GM12864 (cell line): ENCODE measurements at regions not wholly inside any gene's neighbourhood (a gene's known extent, or its start where the extent isn't known, plus 50 kb on each side); places are given as distances from the start of the nearest gene placed in this dataset.

Source experiments
- DNase-seq: peaks from one replicate; pipeline ENCODE4 v3.0.0-alpha.2; 2011; ENCODE audit warnings: low read depth
- H3K4me3 ChIP-seq: 2 replicates; pipeline ENCODE4 v1.5.1; 2011; ENCODE audit warnings: mild to moderate bottlenecking, low read depth, low read length, control low read depth
- TF ChIP-seq, protein P1 (sequence below): IDR thresholded peaks from 2 replicates; pipeline ENCODE4 v1.5.1; 2011; ENCODE audit warnings: low read depth, mild to moderate bottlenecking, moderate library complexity, low read length, control low read depth, inconsistent platforms; ENCODE audit errors: missing control alignments

DNA sequence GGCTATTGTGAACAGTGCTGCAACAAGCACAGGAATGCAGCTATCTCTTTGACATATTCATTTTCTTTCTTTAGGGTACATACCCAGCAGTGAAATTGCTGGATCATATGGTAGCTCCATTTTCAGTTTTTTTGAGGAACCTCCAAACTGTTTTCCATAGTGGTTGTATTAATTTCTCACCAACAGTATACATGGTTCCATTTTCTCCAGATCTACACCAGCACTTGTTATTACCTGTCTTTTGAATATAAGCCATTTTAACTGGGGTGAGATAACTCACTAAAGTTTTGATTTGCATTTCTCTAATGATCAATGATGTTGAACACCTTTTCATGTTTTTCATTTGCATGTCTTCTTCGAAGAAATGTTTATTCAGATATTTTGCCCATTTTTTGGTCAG lies 241.1 kb upstream of the AGTR2 start:
- TF ChIP-seq, protein P1, sequence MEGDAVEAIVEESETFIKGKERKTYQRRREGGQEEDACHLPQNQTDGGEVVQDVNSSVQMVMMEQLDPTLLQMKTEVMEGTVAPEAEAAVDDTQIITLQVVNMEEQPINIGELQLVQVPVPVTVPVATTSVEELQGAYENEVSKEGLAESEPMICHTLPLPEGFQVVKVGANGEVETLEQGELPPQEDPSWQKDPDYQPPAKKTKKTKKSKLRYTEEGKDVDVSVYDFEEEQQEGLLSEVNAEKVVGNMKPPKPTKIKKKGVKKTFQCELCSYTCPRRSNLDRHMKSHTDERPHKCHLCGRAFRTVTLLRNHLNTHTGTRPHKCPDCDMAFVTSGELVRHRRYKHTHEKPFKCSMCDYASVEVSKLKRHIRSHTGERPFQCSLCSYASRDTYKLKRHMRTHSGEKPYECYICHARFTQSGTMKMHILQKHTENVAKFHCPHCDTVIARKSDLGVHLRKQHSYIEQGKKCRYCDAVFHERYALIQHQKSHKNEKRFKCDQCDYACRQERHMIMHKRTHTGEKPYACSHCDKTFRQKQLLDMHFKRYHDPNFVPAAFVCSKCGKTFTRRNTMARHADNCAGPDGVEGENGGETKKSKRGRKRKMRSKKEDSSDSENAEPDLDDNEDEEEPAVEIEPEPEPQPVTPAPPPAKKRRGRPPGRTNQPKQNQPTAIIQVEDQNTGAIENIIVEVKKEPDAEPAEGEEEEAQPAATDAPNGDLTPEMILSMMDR: no peak
- DNase-seq: no peak
- H3K4me3 ChIP-seq: no peak overlapping the region

DNA sequence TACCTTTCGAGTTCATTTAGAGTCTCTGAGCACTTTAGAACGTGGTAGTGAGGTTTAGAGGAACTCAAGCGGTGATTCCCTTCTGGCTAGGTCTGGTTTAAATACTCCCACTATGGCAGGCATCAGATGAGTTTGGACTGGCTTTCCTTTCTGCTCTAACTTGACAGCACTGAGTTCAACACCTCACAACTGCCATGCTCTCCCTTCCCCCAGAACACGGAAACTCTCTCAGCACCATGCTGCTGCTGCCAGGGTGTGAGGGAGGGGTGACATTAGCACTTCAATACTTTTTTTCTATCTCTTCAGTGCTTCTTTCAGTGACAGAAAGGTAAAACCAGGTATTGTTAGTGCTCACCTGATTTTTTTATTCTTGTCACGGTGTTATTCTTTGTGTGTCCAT lies 234.5 kb upstream of the AGTR2 start:
- no peak for DNase-seq
- TF ChIP-seq, protein P1: no peak
- no peak overlapping the region for H3K4me3 ChIP-seq

DNA sequence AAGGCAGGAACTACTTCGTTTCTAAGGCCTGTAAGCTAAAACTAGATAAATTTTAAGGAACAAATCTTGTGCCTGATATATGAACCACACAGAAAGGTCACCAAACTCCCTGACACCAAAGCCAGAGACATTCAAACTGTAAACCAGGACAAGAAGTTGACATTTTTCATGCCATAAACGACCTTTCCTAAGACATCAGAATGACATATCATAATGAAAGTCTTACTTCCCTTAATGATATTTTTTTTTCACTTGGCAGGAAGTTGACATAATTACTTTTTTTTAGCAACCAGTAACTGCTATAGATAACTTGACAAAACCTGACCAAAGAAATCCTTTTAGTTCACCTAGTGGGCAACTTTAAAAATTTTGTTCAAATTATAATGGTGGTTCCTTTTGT lies 231.5 kb upstream of the AGTR2 start:
- DNase-seq: no peak
- TF ChIP-seq, protein P1: no peak
- H3K4me3 ChIP-seq: no peak overlapping the region

DNA sequence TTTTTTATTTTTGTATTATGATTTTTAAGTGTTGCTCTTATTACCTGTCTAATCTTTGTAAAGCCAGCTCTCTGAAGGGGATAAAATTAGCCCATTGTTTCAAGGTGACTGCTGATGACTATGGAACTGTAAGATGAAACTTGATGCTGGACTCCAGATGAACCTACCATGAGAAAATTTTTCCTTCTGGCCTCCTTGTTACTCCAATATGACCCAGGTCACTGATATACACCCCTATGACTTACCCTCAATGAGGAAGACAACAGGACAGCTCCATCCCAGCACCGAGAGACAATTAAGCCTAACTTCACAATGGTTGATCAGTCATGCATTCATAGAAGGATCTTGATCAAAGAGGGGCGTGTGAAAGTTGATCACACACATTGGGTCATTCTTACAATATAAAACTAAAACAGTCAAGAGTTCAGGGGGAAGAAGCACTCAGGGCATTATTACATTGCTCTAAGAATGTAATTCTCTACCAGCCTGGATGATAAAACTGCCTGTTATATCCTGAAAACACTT lies 230.8 kb upstream of the AGTR2 start:
- no peak for DNase-seq
- H3K4me3 ChIP-seq: no peak overlapping the region
- TF ChIP-seq, protein P1: no peak

DNA sequence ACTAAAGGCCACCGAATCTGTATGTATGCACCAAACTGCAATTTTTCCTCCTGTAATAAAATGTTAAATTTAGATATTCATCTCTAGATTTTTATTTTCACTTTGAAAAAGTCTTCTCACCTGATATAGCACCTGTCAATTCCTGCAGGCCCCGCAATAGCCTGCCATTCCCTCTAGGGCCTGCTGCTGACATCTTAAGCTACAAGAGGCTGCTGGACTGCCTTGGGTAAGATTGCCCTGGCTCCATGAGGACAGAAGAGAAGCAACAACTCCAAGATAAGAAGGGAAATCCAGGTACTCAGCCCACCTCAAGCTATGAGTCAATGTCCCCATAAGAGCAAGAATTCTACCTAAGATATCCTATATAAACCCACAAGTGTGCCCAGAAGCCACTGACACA lies 230.2 kb upstream of the AGTR2 start:
- no peak for DNase-seq
- TF ChIP-seq, protein P1: peak; percentile 6

DNA sequence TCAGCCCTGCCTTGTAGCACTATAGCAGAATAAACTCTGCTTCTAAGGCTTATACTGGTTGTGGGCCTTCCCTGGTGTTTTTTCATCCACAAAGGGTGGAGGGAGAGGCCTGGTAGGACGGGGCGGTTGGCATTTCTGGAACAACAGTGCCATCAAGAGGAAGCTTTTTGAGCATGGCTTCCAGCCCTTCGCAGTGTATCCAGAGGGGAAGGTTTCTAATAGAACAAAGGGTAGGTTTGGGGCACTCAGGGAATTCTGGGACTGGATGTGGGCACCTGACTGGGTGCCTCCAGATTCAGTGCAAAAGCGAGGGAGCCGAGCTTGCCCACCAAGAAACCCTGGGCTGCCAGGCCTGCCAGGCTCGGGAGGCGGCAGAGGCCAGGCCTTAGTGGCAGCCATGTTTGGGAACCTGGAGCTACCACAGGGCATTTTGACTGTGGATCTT lies 229.6 kb upstream of the AGTR2 start:
- DNase-seq: no peak
- TF ChIP-seq, protein P1: no peak
- H3K4me3 ChIP-seq: no peak overlapping the region

More for the DNA sequence above, 230.2 kb upstream of the AGTR2 start:
- H3K4me3 ChIP-seq: no peak overlapping the region

DNA sequence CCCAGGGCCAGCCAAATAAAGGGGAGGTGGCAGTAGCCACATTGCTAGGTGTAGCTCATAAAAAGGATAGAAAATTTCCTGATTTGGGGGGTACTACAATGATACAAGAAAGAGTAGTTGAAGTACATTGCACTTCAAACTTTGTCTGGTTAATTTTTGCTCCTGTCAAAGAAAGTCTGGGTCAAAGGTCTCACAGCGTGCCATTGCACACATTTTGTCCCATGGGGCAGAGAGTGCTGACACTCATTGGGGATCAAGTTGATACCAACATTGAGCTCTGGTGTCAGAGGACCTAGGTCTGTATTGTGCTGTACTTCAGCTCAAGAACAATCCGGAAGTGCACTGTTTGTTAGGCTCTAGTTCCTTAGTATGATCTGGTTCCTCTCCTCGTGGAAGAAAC lies 229.2 kb upstream of the AGTR2 start:
- DNase-seq: no peak
- TF ChIP-seq, protein P1: no peak
- no peak overlapping the region for H3K4me3 ChIP-seq
